Keratinocyte (primary cell): ENCODE measurements at regions not wholly inside any gene's neighbourhood (a gene's known extent, or its start where the extent isn't known, plus 50 kb on each side); places are given as distances from the start of the nearest gene placed in this dataset.
"Not testable (repeated sequence)": the region's sequence is repeated elsewhere in the genome, so short reads cannot be mapped to it uniquely, and the experiment has no call there.

Experiments
- CTCF ChIP-seq, 3 experiments: IDR thresholded peaks in 1 of 3; conservative IDR thresholded peaks in 1 of 3; optimal IDR thresholded peaks in 1 of 3; 2 replicates in 2 of 3; 3 replicates in 1 of 3; pipeline versions ENCODE3 to v1.5.1; 2011; ENCODE audit warnings: low read length in 3 of 3, mild to moderate bottlenecking in 3 of 3, moderate library complexity in 2 of 3, control low read depth in 1 of 3, inconsistent platforms in 1 of 3; ENCODE audit not compliant: insufficient read depth in 2 of 3; ENCODE audit errors: extremely low read depth in 1 of 3
- EZH2 ChIP-seq: IDR thresholded peaks from one replicate; pipeline ENCODE4 v1.6.1; 2012; ENCODE audit warnings: inconsistent platforms, mild to moderate bottlenecking, low read length, moderate library complexity

GRCh38 chr1:177634151-177634550 is 335.7 kb downstream of the SEC16B start:
- TF ChIP-seq EZH2; CTCF (optimal IDR thresholded peaks at IDR 0.05 in 1 of 3, IDR thresholded peaks at IDR 0.05 in 1 of 3, conservative IDR thresholded peaks at IDR 0.05 in 1 of 3; ENCODE audit: extremely low read depth in 1 of 3, insufficient read depth in 2 of 3, low read length in 3 of 3): not testable (repeated sequence)
